Thyroid gland (tissue), 4 donors: ENCODE measurements at regions not wholly inside any gene's neighbourhood (a gene's known extent, or its start where the extent isn't known, plus 50 kb on each side); places are given as distances from the start of the nearest gene placed in this dataset.

ENCODE experiments used
- CTCF ChIP-seq, 6 experiments: fragments of 200-600 bp in 3 of 6; fragments of 450-650 bp in 3 of 6; sonication (generic) in 3 of 6; IDR thresholded peaks; one replicate each; pipeline ENCODE4 v1.5.1; 2016 to 2019; ENCODE audit warnings: antibody characterized with exemption in 6 of 6, mild to moderate bottlenecking in 2 of 6, inconsistent platforms in 1 of 6, moderate library complexity in 1 of 6
- POLR2A ChIP-seq, 2 donors: fragments of 450-650 bp; IDR thresholded peaks; one replicate each; pipeline ENCODE4 v1.6.1; 2017; ENCODE audit warnings: antibody characterized with exemption in 2 of 2, mild to moderate bottlenecking in 2 of 2, moderate library complexity in 1 of 2

- TF ChIP-seq POLR2A (IDR thresholded peaks at IDR 0.05) = no peak
- no peak for TF ChIP-seq CTCF (IDR thresholded peaks at IDR 0.05)
Observed at GRCh38 chr20:55761797-55762196, 243.5 kb downstream of the CBLN4 start.
